HG03025 (cell line): ENCODE measurements at regions not wholly inside any gene's neighbourhood (a gene's known extent, or its start where the extent isn't known, plus 50 kb on each side); places are given as distances from the start of the nearest gene placed in this dataset.
"Not testable (repeated sequence)": the region's sequence is repeated elsewhere in the genome, so short reads cannot be mapped to it uniquely, and the experiment has no call there.

Experiments used
- ATAC-seq: cut with Tn5 transposase; IDR thresholded peaks from one replicate; pipeline ENCODE4 v1.9.1; 2021; ENCODE audit warnings: mild to moderate bottlenecking, moderate library complexity; ENCODE audit not compliant: unreplicated experiment, low FRiP score

DNA sequence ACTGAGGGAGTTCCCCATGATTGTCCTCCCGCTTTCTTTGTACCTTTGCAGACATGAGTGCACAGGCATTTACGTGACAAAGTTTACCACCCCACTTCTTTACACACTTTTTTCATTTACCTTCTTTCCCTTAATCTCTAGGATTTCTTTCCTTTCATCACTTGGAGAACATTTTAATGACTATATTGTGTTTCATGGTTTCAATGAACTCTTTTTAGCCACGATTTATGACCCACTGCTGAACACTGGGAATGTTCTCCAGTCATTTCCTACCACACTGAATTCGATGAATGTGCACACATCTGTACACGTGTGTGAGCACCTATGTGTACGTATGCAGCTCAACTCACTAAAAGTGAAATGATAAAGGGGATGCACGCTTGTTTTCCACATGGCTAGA, 371.7 kb upstream of the IGFBP3 start:
- no peak for ATAC-seq

DNA sequence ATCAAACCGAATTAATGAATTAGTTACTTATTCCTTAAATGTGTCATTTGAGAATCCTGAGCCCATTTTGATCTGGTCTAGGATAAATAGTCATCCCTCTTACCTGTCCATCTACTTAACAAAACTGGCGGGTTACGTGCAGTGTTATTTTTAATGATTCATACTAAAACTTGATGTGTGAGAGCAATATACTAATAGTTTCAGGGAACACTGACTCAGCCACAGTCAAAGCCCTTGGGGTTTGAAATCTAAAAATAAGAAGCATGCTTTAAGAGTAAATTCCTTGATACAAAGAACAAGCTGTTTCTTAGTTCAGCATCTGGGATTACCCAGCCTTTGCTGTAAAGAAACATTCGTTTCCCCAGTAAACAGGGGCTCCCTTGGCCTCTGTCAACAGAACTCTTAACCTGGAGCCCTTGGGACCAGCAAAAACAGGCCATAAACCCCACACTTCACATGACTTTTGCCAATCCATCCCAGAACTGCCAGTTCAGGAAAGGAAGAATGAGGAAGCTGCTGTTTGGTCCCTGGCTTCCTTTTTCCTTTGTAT, 370.6 kb upstream of the IGFBP3 start:
- no peak for ATAC-seq

DNA sequence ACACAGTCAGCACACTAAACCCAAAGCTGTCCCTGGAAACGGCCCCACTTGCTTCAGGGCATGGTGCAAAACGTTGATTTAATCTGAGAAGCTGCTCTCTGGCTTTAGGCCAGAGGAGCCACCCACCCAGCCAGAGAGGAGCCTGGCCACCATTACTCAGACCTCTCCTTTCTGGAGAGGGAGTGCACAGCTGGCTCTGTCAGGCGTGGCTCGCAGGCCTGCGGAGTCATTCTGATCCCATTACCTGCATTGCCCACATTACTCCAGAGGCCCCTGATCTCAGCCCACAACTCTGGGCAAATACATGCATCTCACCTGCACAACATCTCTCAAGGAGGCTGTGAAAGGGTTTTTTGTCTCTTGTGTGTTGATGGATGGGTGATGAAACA, 370.0 kb upstream of the IGFBP3 start:
- peak; percentile 49 for ATAC-seq

DNA sequence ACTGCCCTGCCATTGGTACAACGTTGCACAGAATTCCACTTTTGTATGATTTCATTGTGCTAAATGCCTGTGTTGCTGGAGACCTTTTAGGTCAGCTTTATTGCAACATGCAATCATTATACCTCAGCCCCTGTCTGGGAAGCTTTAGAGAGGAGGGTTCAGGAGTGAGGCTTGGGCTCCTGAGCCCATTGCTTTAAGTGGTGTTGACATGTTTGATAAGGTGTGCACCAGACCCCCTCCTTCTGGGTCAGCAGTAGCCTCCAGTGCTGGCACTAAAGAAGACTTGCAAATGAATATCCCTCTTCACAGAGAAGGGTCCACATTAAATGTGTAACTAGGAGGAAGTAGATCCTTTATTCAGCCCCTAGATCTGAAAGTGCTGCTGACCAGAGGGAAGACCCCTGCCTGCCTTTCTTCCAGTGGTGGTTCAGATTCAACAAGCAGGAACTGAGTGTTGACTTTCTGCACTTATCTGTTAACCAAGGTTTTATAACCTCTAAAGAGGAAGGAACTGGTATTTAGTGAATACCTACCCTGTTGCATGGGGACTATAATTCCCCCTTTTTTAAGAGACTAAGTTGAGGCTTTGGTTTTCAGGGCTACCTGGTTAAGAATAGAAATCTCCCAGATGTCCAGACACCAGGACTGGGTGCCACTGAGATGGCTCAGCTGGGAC, 369.4 kb upstream of the IGFBP3 start:
- no peak for ATAC-seq

DNA sequence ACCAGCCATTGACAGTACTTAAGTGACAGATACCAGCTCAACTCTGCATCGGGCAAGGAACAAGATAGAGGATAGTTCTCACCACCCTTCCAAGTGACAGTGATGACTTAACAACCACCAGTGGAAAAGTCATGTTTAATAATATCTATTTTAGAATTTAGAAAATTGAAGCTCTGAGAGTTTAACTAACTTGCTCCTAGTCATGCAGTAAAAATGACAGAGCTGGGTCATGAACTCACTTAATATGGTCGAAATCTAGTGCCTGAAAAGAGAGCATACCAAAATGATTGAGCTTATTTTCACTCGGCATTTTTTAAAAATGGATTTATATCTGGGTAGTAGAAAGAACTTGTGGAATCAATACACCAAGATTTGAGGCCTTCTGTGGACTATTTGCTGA, 367.8 kb upstream of the IGFBP3 start:
- ATAC-seq, result no peak

DNA sequence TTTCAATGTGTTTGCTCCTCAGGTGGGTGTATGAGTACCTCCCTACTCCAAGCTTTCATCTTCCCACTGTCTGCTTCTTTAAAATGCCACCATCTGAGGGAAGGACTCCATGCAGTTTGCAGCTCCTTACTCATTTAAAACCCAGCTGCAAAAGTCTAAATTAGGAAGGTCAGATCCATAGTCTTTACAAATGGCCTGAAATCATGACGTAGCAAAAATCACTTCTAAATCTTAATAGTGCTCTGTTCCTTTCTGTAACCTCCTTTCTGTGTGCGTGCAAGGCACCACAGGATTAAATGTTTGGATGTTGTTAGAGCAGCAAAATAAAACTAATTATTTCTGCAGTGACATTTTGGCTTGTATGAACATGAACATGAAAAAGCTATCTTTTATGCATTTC, 366.9 kb upstream of the IGFBP3 start:
- ATAC-seq, result no peak

DNA sequence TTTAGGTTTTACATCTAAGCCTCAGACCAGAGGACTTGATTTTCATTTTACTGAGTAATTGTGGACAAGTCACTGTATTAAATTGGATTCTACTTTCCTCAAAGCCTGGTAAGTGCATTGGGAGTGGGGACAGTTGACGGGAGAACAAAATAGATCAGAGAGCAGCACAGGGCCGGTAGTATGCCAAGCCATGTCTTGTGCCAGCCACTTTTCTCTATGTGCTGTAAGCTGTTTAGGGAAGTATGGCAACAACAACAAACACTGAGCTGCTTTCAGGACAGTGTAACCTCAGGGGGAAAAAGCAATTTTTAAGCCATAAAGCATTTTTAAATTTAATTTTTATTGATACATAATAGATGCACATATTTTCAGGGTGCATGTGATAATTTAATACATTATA, 365.9 kb upstream of the IGFBP3 start:
- ATAC-seq, result no peak

DNA sequence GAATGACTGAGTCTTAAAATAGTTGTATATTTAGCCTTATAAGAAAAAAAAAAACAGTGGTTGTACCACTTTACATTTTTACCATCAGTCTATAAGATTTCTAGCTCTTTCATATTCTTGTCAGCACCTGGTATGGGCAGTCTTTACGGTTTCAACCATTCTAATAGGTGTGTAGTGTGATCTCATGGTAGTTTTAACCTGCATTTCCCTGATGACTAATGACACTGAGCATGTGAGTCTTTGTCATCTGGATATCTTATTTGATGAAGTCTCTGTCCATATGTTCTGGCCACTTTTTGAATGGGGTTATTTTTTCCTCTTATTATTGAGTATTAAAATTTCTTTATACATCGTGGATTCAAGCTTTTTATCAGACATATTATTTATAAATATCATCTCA, 365.3 kb upstream of the IGFBP3 start:
- no peak for ATAC-seq

DNA sequence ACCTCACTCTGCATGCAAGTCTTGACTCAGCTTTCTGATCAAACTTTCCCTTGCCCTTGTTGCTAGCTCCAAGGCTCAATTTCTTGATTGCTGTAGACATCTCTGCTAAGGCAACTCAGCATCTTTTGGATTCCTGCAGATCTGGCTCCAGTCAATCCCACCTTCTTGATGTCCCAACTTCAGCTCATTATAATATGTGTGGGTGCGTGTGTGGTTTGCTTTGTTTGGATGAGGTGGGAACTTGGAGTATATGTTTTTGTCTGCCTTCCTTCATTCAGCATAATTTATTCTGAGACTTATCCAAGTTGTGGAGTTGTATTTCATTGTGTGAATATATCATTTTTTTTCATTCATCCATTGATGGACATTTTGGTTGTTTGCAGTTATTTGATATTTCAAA, 364.8 kb upstream of the IGFBP3 start:
- no peak for ATAC-seq

DNA sequence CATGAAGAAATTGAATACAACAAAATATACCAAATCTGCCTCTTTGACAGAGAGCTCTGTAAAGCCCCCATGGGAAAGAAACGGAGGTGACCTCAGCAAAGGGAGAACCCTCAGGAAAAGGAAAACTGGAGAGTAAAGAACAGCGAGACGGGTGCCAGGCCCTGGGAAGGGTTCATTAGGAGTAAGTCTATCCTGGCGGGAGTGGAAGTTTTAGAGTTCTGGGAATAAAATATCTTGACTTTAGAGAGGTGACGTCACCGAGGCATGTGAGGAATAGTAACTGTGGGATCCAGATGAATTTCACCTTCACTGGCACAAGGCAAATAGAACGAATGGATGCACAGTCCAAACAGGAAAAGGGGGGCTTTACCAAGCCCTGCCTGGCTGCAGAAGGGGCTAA, 362.8 kb upstream of the IGFBP3 start:
- no peak for ATAC-seq

DNA sequence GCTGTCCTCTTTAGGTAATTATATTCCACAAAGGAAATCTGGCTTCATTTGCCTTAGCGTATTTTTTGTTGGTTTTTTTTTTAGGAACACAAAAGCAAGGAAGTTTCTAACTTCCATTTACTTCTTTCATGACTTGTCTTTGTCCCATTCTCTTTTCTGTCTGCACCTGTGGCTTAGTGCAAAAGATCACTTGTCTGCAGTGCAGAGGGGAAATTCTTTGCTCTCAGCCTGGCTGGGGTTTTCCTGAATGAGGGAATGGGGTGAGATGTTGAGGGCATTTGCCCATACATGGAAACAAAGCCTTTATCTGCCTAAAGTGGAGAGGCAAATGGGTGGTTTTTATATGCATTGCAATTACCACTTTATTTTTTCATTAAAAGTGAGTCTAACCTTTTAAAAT, 361.1 kb upstream of the IGFBP3 start:
- ATAC-seq, result no peak

DNA sequence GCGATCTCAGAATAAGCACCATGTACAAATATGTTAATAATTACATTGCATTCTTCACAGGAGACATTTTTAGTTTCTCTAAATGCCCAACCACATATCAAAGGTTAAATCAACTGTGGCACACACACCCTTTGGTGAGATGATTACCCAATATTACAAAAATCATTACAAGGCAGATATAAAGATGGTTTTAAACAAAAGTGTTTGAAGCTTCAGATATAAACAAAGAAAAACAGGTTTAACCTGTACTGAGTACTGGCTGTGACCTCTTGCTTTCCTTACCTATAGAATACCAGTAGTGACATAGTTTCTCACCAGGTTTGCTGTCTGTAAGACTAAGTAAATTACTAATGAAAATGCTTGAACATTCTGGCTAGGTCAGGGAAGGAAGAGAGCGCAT, 360.0 kb upstream of the IGFBP3 start:
- no peak for ATAC-seq

DNA sequence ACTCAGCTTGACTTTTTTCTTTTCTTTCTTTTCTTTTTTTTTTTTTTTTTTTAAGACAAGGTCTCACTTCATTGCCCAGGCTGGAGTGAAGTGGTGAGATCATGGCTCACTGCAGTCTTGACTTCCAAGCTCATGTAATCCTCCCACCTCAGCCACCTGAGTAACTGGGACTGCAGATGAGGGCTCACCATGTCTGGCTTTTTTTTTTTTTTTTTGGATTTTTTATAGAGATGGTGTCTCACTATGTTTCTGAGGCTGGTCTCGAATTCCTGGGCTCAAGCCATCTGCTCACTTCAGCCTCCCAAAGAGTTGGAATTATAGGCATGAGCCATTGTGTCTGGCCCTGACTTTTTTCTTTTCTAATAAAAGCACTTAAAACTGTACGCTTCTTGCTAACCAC, 358.2 kb upstream of the IGFBP3 start:
- ATAC-seq, result no peak

DNA sequence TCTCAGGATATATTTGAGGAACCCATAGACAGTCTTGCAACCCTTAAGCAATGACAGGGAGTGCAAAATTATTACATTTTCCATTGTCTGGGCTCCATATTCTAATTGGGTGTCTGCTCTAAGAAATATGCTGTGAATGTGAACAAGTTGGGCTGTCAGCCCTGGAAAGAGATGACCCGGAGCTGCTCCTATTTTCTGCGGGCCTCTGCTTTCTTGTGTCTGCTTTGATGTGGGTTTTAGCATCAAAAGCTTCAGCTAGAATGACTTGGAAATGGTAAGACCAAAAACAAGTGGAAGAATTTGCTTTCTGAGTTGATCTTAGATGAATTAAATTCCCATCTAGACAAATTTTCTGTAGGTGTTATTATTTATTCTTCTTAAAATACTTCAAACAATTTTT, 343.6 kb upstream of the IGFBP3 start:
- ATAC-seq, result no peak

DNA sequence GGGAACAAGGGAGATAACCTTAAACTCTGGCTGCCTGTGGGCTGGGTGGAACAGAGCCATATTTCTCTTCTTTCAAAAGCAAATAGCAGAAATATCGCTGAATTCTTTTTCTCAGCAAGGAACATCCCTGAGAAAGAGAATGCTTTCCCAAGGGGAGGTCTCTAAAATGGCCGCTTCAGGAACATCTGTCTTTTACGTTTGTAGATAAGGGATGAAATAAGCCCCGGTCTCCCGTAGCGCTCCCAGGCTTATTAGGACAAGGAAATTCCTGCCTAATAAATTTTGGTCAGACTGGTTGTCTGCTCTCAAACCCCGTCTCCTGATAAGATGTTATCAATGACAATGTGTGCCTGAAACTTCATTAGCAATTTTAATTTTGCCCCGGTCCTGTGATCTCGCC, 340.6 kb upstream of the IGFBP3 start:
- ATAC-seq, result not testable (repeated sequence)

DNA sequence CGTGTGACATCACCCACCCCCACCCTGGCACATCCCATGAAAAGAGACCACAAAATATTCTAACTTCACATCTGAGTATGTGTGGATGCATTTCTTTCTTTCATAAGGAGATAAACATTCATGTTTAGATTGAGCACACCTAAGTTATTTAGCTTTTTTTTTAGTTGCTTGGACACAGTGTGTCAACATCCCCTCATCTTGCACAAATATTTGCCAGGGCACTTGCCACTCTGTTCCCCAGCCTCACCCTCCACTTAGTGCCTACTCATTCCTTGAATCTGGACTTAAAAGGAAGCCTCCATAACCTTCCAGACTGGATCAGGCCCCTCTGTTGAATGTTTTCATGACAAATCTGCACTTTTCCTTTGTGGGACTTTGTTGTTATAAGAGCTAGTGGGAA, 338.9 kb upstream of the IGFBP3 start:
- no peak for ATAC-seq

DNA sequence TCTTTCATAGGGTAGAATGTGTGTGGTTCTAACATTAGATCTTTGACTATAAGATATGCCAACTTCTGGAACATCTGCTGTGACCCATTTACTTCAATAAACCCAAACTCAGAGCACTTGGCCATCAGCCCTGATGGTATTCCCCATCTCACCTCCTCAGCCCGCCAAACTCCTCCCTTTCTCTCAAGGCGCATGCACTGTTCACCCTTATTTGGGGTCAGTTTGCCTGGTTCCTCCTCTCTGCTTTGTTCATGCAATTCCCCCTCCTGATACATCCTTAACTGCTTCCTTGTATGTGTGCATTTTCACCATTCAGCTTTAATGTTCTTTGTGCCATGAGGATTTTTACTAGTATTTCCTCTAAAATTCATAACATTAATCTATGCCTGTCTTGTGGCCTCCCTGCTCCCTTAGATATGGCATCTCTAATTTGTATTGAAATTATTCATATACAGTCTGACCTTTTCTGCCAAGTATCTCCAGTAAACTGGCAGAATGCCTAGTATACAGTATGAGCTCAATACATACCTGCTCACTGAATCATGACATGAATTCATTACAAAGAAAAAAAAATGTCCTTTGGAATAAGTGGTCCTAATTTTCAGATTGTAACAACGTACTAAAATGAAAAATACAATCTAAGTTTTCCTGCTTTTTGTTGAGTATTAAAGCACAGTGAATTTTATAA, 336.8 kb upstream of the IGFBP3 start:
- ATAC-seq, result no peak

DNA sequence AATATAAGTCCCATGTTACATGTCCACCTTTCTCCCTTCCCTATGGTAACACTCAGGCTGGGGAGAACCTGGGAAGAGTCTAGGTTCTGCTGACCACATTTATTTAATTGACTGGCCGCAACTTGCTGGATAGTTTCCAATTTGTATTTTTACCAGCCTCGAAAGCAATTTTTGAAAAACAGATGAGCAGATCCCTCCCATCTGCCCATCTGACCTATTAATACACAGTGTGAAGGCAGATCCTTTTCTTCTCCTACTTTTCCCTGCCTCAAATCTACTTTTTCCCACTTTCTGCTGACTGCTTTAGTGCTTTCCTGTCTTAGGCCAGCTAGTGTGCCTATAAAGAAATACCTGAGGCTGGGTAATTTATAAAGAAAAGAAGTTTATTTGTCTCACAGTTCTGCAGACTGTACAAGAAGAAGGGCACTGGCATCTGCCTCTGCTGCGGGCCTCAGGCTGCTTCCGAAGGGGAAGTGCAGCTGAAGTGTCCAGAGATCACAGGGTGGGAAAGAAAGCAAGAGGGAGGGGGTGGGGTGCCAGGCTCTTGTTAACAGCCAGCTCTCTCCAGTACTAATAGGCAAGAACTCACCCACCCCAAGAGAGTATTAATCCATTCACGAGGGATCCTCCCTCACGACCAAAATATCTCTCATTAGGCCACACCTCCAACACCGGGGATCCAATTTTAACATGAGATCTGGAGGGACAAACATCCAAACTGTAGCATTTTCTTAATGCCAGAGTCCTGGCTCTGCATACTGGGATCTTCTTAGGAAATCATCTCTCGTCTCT, 336.0 kb upstream of the IGFBP3 start:
- no peak for ATAC-seq

DNA sequence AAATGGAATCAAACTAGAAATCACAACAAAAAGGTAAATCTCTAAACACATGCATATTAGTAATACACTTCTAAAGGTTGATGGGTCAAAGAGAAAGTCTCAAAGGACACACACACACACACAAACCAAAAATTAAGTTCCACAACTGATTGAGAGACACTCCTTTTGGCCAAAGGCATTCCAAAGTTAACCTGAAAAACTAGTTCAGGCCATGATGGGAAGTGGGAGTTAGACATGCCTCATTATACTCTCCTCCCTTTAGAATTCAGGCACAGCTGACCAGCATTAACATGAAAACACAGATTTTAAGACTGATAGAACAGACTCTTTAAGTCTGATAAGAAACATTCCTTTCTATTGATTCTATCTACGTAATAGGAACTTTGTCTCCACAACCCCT, 332.4 kb upstream of the IGFBP3 start:
- ATAC-seq, result no peak

DNA sequence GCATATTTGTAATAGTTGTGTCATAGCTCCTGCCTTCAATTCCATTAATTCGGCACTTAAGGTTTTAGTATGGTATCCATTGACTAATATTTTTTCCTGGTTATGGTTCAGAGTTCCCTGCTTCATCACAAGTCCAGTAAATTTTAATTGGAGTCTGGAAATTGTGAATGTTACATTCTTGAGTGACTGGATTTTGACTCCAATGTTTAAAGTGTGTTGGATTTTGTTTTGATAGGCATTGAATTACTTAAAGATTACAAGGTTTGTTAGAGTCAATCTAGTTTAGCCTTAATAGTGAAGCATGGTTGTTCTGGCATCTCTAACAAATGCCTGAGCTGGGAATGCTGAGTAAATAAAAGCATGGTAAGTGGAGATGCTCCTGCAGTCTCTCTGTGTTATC, 326.6 kb upstream of the IGFBP3 start:
- ATAC-seq, result no peak

DNA sequence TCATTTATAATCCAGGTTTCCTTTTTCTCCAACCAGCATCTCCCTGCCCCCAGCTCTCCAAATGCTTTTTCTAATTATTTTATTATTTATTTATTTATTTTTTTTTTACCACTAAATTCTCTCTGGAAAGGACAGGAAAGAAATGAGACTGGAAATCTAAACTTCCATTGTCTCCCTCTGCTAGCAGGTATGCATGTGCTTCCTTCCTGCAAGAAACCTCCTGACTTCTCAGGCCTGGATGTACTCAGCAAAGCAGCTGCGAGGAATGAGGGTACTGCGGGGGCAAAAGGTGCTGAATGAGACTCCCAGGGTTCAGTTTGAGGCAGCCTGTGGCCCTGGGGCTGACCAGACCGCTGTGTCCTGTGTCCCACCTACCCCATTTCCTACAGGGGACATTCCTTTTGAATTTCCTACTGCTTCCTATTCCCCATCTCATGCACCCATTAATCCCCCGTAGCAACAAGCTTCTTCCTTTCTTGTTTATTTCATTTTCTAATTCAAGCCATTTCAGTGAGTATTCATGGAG, 324.6 kb upstream of the IGFBP3 start:
- no peak for ATAC-seq
